ENCODE measurements at regions not wholly inside any gene's neighbourhood (a gene's known extent, or its start where the extent isn't known, plus 50 kb on each side); places are given as distances from the start of the nearest gene placed in this dataset.

GRCh38 chr15:96888764-96889163 is 558.3 kb downstream of the NR2F2 start:
- no peak overlapping the region for H3K27ac ChIP-seq
- H2AFZ ChIP-seq (ENCODE audit: low read depth), result no peak overlapping the region

GRCh38 chr15:96889734-96890480 is 559.4 kb downstream of the NR2F2 start:
- peak overlapping the region; percentile 31; the same call in 1 of the 2 replicates for H3K27ac ChIP-seq
- peak overlapping the region; percentile 87 for H2AFZ ChIP-seq (ENCODE audit: low read depth)
- H3K9ac ChIP-seq, result peak overlapping the region; percentile 49
- H3K4me1 ChIP-seq (ENCODE audit: low read depth, poor library complexity, severe bottlenecking), result peaks cover 9% of the 10 kb centered on the region
- no peaks in the 10 kb centered on the region for H3K79me2 ChIP-seq (ENCODE audit: insufficient read depth, low read depth)
- no peaks in the 10 kb centered on the region for H4K20me1 ChIP-seq (ENCODE audit: insufficient read depth)
- H3K4me2 ChIP-seq, result peak overlapping the region; percentile 61
- no peak overlapping the region for H3K4me3 ChIP-seq (IDR thresholded peaks at IDR 0.05; ENCODE audit: insufficient read depth, low read depth, low read length)
- no peaks in the 10 kb centered on the region for H3K36me3 ChIP-seq (ENCODE audit: insufficient read depth)
- TF ChIP-seq CTCF (conservative IDR thresholded peaks at IDR 0.05; ENCODE audit: low read depth, low read length), result no peak
- H3K27me3 ChIP-seq (ENCODE audit: insufficient read depth, low read depth), result no peaks in the 10 kb centered on the region

More at GRCh38 chr15:96888764-96889163, 558.3 kb downstream of the NR2F2 start:
- Histone ChIP-seq H4K20me1 (ENCODE audit: insufficient read depth) (no peaks in the 10 kb centered on the region), H3K27me3 (ENCODE audit: insufficient read depth, low read depth) (no peaks in the 10 kb centered on the region), H3K4me3 (IDR thresholded peaks at IDR 0.05; ENCODE audit: insufficient read depth, low read depth, low read length) (no peak overlapping the region), H3K9ac (no peak overlapping the region), H3K36me3 (ENCODE audit: insufficient read depth) (no peaks in the 10 kb centered on the region), H3K79me2 (ENCODE audit: insufficient read depth, low read depth) (no peaks in the 10 kb centered on the region), H3K4me1 (ENCODE audit: low read depth, poor library complexity, severe bottlenecking) (peaks cover 9% of the 10 kb centered on the region), H3K4me2 (no peak overlapping the region)
- TF ChIP-seq CTCF (conservative IDR thresholded peaks at IDR 0.05; ENCODE audit: low read depth, low read length), result no peak

- H4K20me1 ChIP-seq (ENCODE audit: insufficient read depth), result no peaks in the 10 kb centered on the region
- peak overlapping the region; percentile 87; the same call in 1 of the 2 replicates for H2AFZ ChIP-seq (ENCODE audit: low read depth)
- no peaks in the 10 kb centered on the region for H3K79me2 ChIP-seq (ENCODE audit: insufficient read depth, low read depth)
- no peaks in the 10 kb centered on the region for H3K27me3 ChIP-seq (ENCODE audit: insufficient read depth, low read depth)
- H3K27ac ChIP-seq, result no peak overlapping the region
- peaks cover 9% of the 10 kb centered on the region for H3K4me1 ChIP-seq (ENCODE audit: low read depth, poor library complexity, severe bottlenecking)
- H3K4me2 ChIP-seq, result no peak overlapping the region; the same call in 1 of the 2 replicates
- no peak for TF ChIP-seq CTCF (conservative IDR thresholded peaks at IDR 0.05; ENCODE audit: low read depth, low read length)
- H3K9ac ChIP-seq, result no peak overlapping the region
- H3K36me3 ChIP-seq (ENCODE audit: insufficient read depth), result no peaks in the 10 kb centered on the region
- H3K4me3 ChIP-seq (IDR thresholded peaks at IDR 0.05; ENCODE audit: insufficient read depth, low read depth, low read length), result no peak overlapping the region
Measured at GRCh38 chr15:96891046-96891445, 560.5 kb downstream of the NR2F2 start.

- H2AFZ ChIP-seq (ENCODE audit: low read depth), result no peak overlapping the region
- H3K27ac ChIP-seq, result no peak overlapping the region
- H4K20me1 ChIP-seq (ENCODE audit: insufficient read depth), result no peaks in the 10 kb centered on the region
- TF ChIP-seq CTCF (conservative IDR thresholded peaks at IDR 0.05; ENCODE audit: low read depth, low read length), result peak; percentile 54
- H3K79me2 ChIP-seq (ENCODE audit: insufficient read depth, low read depth), result no peaks in the 10 kb centered on the region
- no peak overlapping the region for H3K9ac ChIP-seq
- no peaks in the 10 kb centered on the region for H3K27me3 ChIP-seq (ENCODE audit: insufficient read depth, low read depth)
- H3K36me3 ChIP-seq (ENCODE audit: insufficient read depth), result no peaks in the 10 kb centered on the region
- no peak overlapping the region for H3K4me3 ChIP-seq (IDR thresholded peaks at IDR 0.05; ENCODE audit: insufficient read depth, low read depth, low read length)
- peaks cover 9% of the 10 kb centered on the region for H3K4me1 ChIP-seq (ENCODE audit: low read depth, poor library complexity, severe bottlenecking)
- no peak overlapping the region for H3K4me2 ChIP-seq
Measured at GRCh38 chr15:96893159-96893906, 562.8 kb downstream of the NR2F2 start.

All from KMS-11 (cell line).